SIG-M5 (cell line): ENCODE measurements at regions not wholly inside any gene's neighbourhood (a gene's known extent, or its start where the extent isn't known, plus 50 kb on each side); places are given as distances from the start of the nearest gene placed in this dataset.

Source experiments
- DNase-seq: peaks from one replicate; lab custom pipeline; 2025; lab: John Stamatoyannopoulos, UW

DNA sequence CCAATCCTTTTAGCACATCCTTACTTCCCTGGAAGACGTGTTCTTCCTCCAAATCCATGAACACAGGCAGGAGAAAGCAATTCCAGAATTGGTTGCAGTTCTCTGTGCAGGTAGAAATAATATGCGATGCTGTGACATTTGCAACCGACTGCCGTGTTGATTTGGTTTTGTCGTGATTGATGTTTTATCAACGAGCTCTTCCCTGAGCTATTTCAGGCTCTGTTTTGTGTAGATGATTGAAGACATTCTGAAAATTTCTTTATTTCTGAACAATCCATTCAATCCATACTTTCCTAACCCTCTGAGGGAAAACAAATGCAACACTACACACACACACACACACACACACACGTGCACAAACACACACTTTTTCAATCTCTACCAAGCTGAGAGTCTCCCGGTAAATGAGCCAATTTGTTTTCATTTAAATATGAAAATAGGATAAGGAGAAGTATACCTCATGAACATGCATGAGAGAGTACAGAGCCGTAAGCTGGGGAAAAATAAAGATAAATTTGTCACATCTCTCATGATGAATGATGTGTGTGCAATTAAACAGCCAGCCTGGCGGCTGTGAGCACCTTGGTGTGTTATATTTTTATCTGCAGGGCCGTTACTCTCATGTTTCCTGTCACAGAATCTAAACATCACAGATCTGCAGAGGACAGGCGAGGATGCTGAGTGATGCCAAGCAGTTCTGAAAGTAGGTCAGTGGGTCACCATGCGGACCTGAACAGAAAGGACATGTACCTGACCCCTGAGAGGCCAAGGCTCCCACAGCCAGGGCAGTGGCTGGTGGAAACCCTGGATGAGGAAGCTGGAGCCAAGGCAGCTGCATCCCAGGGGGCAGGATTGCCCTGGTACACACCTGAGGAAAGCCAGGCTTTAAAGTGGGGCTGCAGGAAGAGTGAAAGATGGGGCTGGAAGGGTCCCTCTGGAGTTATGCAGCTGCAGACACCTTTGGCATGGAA is 64.8 kb downstream of the PDCL3 start:
- no peak for DNase-seq

DNA sequence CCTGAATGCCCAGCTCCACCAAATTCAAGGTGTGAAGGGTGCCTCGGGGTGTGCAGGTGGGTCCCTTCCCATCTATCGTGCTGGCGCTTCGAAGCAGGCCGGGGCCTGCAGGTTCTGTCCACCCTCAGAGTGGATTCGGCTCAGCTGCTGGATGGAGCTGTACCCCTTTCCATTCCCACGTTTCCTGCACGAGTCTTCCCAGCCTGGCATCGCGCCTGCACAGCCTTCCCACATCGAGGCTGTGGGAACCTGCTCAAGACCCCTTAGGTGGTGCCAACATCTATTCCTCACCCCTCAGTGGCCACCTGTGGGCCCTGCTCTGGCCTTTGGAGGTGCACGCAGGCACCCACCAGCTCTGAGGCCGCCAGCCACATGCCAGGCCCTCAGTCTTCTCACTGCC is 65.7 kb downstream of the PDCL3 start:
- DNase-seq = no peak

DNA sequence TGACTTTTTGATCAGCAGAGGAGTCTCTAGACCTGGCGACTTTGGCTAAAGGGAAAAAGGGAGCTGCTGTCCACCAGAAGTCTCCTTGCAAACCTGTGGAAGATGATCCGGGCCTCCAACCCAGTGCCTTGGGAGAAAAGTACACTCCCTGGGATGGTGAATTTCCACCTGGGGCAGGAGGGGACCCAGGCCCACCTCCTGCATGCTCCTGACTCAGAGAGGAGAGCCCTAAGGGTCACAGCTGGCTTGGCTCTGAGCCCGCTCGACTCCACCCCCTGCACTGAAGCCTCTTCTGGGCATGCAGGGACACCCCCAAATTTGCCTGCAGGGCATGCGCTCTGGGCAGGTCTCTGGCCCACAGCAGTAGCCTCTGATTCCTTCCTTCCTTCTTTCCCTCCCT is 66.5 kb downstream of the PDCL3 start:
- DNase-seq = no peak

DNA sequence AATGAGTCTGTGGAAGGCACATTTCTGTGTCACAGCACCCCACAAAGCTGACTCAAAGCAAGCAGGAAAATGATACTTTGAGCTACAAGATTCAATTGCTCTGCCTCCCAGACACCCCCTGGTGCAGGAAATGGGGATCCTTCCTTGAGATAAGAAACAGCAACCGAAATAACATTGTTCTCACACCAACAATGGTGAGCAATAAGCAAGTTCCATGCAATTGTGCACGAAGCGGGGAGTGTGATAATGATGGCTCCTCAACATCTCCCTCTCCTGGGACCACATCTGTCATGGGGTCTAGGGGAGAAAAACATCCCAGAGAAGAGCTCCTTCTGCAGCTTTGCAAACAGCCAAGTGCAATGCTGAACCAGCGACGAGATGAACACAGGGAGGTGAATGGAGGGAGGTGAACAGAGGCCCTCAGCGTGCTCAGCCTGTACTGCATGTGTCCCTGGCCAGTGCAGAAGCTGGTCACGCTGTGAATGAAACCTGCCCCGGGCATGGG is 67.7 kb downstream of the PDCL3 start:
- no peak for DNase-seq

DNA sequence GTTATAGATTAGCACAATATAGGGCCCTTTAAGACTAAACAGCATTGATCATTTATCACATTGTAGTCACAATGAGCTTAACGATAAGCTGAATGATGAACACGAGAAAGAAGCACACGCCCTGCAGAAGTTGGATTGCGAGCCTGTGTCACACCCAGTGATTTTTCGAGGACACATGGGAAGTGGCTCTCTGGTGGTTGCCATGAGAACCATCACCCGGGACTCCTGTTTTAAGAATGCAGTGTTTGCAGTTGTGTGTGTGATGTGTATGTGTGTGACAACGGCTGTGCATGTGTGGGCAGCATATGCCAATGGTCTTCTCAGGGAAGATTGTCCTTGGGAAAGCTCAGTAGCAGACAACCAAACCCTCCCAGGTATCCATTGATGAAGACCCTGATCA is 69.2 kb downstream of the PDCL3 start:
- DNase-seq = no peak

DNA sequence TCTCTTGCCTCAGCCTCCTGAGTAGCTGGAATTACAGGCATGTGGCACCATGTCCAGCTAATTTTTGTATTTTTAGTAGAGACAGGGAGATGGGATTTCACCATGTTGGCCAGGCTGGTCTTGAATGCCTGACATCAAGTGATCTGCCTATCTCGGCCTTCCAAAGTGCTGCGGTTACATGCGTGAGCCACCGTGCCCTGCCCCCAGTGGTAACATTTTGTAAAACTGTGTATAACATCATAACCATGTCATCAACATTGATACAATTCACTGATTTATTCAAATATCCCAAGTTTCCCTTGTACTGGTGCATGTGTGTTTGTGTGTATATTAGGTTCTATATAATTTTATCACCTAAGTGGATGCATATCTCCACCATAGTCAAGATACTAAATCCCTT is 70.0 kb downstream of the PDCL3 start:
- no peak for DNase-seq

DNA sequence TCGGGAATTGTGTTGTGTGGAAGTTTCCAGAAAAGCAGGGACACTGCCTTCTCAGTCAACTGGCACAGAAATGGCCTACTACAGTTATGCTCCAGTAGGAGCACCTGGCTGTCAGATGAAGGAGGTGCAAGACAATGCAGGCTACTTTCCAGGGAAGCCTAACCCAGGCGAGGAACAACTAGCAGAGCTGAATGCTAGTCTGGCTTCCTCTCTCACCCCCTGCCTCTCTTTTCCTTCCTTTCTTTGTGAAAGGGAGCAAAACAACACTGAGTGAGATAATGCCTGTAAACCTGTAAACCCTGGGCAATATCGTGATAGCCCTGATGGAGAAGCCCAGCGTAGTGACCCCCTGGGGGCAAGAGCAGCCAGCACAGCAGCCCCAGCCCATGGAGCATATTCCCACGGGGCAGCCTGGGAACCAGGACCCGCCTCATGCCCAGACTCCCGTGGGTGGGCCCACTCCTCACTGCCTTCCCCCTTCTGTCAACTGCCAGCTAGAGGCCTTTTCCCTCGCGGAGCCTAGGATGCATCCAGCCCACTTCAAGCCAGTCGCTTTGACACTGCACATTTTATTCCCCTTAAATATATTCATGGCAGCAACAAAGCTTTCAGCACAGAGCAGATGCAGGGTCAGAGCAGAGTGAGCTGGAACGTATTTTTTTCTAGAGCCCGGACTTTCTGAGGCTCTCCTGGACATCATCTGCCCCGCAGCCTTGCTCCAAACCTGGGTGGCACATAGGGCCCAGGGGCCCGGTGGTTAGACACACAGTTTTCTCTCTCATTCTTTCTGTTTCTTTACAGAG is 77.0 kb downstream of the PDCL3 start:
- DNase-seq = no peak

DNA sequence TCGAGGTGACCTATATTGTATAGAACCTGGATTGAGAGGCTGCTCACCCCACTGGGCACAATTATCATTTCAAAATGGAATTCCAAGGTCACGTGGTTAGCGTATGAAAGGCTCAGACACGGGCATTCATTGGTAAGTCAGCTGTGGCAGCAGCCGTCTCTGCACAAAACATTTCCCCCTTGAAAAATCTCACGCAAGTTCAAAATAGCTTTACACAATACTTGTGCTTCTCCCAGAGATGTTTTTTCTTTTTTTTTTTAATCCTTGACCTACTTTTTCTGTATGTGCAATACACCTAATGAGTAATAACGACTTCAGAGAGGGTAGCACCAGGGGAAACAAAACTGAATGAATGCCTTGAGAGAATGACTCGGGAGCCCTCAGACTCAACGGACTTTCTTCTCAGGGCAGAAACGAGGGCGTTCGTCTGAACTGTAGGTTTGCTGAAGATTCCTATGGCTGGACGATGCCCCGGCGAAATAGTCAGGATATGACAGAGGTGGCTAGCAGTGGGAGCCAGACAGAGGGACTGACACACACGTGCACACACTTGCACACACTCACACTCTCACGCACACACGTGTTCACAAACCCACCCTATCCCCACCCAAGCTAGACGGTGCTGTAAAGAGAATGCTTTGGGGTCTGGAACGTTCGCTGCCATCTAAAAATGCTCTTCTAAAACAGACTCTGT is 77.8 kb downstream of the PDCL3 start:
- no peak for DNase-seq

DNA sequence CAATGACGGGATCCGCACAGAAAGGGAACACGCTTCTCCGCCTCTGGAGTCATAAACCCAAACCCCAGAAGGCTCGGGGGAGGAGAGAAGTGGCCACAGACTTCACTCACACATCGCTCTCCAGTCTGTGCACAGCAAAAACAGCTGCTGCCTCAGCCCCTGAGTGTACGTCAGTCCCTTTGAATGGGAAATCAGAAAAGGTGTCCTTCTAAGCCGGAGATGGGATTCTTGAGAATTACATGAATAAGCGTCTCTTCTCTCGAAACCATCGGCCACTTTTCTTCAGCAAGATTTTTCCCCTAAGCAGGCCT is 78.3 kb downstream of the PDCL3 start:
- no peak for DNase-seq

DNA sequence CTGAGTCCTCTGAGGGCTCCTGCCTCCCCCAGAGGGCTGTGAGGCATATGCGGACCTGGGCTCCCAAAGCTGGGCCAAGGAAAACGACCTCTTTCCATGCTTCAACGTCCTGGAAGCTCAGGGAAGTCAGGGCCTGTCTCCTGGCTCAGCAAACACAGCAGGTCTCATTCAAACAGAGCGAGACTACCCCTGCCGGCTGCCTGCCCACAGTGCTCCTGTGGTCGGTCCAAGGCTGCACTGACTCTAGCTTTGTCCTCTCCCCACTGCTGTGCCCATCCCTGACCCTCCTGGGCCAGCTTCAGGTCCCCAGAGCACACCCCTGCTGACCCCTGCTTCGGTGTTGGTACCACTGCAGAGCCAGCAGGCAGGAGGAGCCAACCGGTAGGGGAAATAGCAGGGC is 79.6 kb downstream of the PDCL3 start:
- no peak for DNase-seq

DNA sequence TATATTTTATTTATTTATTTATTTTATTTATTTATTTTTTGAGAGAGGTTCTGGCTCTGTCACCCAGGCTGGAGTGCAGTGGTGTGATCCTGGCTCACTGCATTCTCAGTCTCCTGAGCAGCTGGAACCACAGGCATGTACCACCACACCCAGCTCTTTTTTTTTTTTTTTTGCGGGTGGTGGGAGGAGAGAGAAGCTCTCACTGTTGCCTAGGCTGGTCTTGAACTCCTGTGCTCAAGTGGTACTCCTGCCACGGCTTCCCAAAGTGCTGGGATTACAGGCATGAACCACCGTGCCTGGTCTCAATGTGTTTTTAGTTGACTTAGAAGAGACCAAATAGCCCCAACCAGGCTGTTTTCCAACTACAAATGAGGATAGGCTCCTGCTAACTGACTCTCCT is 80.7 kb downstream of the PDCL3 start:
- DNase-seq = no peak

DNA sequence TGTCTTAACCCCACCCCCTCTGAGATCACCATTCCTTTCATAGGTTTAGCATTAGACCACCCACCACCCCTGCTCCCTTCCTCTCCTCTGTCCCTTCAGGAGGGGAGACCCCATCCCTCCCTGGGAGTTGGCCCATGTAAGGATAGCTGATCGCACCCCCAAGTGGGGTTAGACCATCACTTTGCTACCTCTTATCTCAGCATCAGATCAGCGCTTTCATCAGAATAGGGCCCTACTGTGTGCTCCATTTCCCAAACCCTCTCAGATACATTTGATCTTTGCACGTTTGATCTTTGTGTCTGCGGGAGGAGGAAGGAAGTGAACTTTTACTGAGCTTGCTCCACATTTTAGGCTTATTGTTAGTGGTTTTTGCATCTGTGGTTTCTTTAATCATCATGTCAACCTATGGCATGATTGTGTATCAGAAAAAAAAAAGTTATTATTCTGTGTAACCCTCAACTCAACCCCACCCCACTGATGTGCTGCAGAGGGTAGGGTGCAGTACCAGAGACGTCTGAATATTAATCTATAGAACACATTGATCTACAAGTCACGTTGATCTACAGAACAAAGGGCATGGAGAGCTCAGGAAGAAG is 81.2 kb downstream of the PDCL3 start:
- no peak for DNase-seq

DNA sequence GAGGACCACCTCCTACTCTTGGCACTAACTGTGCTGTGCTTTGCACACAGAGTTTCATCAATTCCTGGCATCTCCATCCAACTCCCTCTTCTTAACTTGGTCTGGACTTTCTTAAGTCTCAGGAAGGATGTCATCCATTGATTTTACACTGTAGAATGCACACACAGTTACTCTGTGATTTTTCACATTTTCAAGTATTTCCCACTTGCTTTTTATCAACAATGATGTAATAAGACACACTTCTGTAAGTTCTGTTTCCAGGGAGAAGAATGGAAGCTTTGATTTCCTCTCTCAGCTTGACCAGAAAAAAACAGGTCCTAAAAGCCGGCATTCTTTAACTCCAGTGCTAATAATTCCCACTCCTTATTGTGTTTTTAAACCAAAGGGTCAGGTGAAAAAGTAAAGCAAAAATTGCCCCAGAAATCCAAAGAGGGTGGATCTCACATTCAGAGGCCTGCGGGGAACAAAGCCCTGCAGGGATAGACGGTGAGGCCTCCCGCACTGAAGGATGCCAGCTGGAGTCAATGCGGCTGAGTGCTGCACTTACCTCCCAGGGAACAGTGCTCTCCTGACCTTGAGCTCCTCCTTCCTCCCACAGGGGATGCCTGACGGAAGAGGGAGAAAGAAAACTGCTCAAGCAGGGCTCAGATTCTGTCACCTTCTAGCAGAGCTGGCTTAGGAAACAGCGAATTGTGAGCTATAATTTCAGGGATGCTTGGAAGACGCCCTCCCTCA is 83.1 kb downstream of the PDCL3 start:
- DNase-seq = no peak

DNA sequence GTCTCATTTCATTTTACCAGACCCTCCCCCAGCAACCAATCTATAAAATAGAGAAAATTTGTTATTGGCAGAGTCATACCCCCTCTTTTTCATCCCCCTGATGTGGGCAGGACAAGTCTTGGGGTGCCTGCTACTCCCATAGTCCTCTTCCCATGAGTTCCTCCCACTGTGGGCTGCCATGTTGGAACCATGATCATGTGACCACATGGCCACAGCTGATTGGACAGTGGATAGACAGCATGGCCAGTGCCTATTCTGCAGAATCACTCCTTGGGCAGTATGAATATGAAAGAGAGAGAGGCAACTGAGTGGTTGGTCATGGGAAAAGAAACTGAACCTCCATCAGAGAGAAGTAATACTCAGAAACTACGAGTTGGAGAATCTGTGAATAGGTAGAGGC is 84.9 kb downstream of the PDCL3 start:
- no peak for DNase-seq

DNA sequence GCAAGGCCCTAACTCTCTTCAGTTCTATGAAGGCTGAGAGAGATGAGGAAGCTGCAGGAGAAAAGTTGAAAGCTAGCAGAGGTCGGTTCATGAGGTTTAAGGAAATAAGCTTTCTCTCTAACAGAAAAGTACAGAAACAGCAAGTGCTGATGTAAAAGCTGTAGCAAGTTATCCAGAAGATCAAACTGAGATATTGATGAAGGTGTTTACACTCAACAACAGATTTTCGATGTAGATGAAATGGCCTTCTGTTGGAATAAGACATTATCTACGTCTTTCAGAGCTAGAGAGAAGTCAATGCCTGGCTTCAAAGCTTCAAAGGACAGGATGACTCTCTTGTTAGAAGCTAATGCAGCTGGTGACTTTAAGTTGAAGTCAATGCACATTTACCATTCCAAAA is 87.4 kb downstream of the PDCL3 start:
- DNase-seq = no peak

DNA sequence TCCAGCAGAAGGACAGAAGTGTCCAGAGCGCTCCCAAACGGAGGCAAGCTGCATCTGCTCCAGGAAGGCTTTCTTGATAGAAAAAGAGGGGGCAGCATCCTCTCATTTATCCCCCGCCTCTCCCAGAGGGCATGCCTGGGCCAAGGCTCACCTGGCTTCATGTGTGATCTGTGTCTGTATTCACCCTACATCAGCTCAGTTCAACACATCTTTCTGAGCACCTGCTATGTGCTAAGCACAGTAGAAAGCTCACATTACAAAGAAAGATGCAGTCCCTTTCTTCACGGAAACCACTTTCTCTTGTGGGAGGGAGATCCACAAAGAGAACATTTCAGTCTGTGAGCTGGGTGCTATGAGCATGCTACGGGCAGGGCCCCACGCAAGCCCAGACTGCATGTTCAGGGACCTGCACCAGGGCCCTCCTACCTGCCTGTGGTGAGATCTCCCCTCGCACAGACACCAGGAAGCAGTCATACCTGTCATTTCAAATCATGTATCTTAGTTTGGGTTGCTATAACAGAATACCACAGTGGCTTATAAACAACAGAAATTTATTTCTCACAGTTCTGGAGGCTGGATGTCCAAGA is 90.7 kb downstream of the PDCL3 start:
- DNase-seq = no peak

DNA sequence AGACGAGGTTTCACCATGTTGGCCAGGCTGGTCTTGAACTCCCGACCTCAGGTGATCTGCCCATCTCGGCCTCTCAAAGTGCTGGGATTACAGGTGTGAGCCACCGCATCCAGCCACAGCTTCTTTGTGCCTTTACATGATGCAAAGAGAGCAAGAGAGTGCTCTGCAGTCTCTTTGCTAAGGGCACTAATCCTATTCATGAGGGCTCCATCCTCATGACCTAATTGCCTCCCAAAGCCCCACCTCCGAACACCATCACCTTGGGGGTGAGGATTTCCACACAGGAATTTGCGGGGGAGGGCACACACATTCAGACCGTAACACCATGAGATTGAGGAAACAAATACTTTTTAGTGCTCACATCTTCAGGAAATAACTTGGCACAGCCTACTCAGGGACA is 91.8 kb downstream of the PDCL3 start:
- no peak for DNase-seq

DNA sequence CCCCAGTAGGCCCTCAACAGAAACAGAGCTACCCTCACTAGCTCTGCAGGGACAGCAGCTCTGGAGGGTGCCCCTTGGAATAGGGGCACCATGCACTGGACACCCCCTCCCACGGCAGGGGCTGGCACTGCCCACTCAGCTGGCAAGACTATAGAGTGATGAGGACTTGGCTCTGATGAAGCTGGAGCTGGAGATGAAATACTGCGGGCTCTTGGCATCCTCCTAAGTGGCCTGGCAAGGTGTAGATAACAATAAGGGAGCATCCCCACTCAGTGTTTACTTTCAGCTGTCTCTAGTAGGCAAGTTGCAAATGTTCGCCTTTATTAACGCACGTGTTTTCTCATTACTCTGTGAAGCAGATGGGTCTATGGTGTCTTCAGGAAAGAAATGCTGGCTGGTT is 92.7 kb downstream of the PDCL3 start:
- DNase-seq = no peak

DNA sequence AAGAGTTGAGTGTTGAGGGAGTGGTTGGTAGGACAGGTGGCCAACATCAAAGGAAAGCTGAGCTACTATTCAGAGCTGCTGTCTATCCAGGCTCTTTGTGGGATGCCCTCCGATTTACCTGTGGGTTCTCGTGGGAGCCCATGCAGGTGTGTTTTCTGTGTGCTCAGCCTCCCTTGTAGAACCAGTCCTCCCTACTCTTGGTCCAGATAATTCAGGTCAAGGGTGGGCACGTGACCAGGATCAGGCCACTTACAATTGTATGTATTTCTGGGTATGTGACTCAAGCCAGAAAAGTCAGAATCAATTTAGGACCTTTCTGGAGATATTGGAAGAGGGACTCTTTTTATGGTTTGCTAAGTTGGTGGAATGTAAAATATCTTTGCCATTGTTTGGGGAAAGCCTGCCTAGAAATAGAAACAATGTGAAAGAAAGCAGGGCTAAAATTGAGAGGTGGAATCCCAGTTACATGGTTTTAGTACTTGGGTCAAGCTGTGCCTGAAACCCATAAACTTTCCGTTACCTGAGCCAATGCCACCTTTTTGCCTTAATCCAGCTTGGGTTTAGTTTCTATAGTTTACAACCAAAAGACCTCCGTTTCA is 93.2 kb downstream of the PDCL3 start:
- no peak for DNase-seq

DNA sequence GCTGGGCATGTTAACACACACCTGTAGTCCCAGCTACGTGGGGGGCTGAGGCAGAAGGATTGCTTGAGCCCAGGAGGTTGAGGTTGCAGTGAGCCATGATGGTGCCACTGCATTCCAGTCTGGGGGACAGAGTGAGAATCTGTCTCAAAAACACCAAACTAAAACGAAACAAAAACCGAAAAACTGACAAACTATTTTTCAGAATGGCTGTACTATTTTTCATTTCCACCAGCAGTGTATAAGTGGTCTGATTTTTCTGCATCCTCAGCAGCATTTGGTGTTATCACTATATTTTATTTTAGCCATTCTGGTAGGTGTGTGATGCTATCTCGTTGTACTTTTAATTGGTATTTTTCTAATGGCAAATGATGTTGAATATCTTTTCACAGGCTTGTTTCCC is 95.2 kb downstream of the PDCL3 start:
- DNase-seq = no peak
